ENCODE measurements at regions not wholly inside any gene's neighbourhood (a gene's known extent, or its start where the extent isn't known, plus 50 kb on each side); places are given as distances from the start of the nearest gene placed in this dataset.
A peak's percentile ranks its signal among the peaks of the same experiment; 100 is the strongest.
"Not testable (repeated sequence)": the region's sequence is repeated elsewhere in the genome, so short reads cannot be mapped to it uniquely, and the experiment has no call there.

- no peak for DNase-seq (ENCODE audit: low spot score)
Observed at GRCh38 chr9:17083258-17083657, 51.6 kb upstream of the CNTLN start.

GRCh38 chr9:17082343-17083064 lies 52.3 kb upstream of the CNTLN start:
- no peak for DNase-seq (ENCODE audit: low spot score)

- no peak for DNase-seq (ENCODE audit: low spot score)
Observed at GRCh38 chr9:17081814-17082213, 53.0 kb upstream of the CNTLN start.

- DNase-seq (ENCODE audit: low spot score): no peak
Observed at GRCh38 chr9:17081351-17081750, 53.5 kb upstream of the CNTLN start.

- DNase-seq (ENCODE audit: low spot score): no peak
Observed at GRCh38 chr9:17075758-17076485, 58.9 kb upstream of the CNTLN start.

- DNase-seq (ENCODE audit: low spot score): no peak
Observed at GRCh38 chr9:17075146-17075757, 59.6 kb upstream of the CNTLN start.

GRCh38 chr9:17072563-17072962 lies 62.3 kb upstream of the CNTLN start:
- DNase-seq (ENCODE audit: low spot score): not testable (repeated sequence)

GRCh38 chr9:17068671-17069070 lies 66.2 kb upstream of the CNTLN start:
- no peak for DNase-seq (ENCODE audit: low spot score)

- DNase-seq (ENCODE audit: low spot score): no peak
Observed at GRCh38 chr9:17065062-17065461, 69.8 kb upstream of the CNTLN start.

GRCh38 chr9:17064558-17064957 lies 70.3 kb upstream of the CNTLN start:
- no peak for DNase-seq (ENCODE audit: low spot score)

- DNase-seq (ENCODE audit: low spot score): peak; percentile 4
Observed at GRCh38 chr9:17063535-17064135, 71.2 kb upstream of the CNTLN start.

GRCh38 chr9:17062497-17062896 lies 72.3 kb upstream of the CNTLN start:
- DNase-seq (ENCODE audit: low spot score): no peak

- no peak for DNase-seq (ENCODE audit: low spot score)
Observed at GRCh38 chr9:17060450-17060849, 74.4 kb upstream of the CNTLN start.

GRCh38 chr9:17059465-17059864 lies 75.4 kb upstream of the CNTLN start:
- no peak for DNase-seq (ENCODE audit: low spot score)

GRCh38 chr9:17057729-17058128 lies 77.1 kb upstream of the CNTLN start:
- DNase-seq (ENCODE audit: low spot score): no peak

GRCh38 chr9:17052626-17053025 lies 82.2 kb upstream of the CNTLN start:
- no peak for DNase-seq (ENCODE audit: low spot score)

- no peak for DNase-seq (ENCODE audit: low spot score)
Observed at GRCh38 chr9:17045381-17045940, 89.4 kb upstream of the CNTLN start.

GRCh38 chr9:17031546-17031945 lies 103.3 kb upstream of the CNTLN start:
- DNase-seq (ENCODE audit: low spot score): no peak

- DNase-seq (ENCODE audit: low spot score): no peak
Observed at GRCh38 chr9:17025281-17025680, 109.6 kb upstream of the CNTLN start.

- DNase-seq (ENCODE audit: low spot score): no peak
Observed at GRCh38 chr9:17024129-17024528, 110.7 kb upstream of the CNTLN start.

GRCh38 chr9:17021387-17021970 lies 113.4 kb upstream of the CNTLN start:
- no peak for DNase-seq (ENCODE audit: low spot score)

GRCh38 chr9:17019398-17019797 lies 115.4 kb upstream of the CNTLN start:
- no peak for DNase-seq (ENCODE audit: low spot score)

Data from CD4-positive, alpha-beta T cell treated with Interleukin-2 at 100 ng/mL for 4 hours (primary cell).